Fibroblast of mammary gland (primary cell): ENCODE measurements at regions not wholly inside any gene's neighbourhood (a gene's known extent, or its start where the extent isn't known, plus 50 kb on each side); places are given as distances from the start of the nearest gene placed in this dataset.

Experiments used
- DNase-seq: peaks from one replicate; pipeline ENCODE4 v3.0.0-alpha.2; 2010; ENCODE audit warnings: low read depth
- H3K4me3 ChIP-seq: 2 replicates; pipeline ENCODE4 v1.5.1; 2011; ENCODE audit warnings: low read depth, mild to moderate bottlenecking, low read length, moderate library complexity; ENCODE audit not compliant: control insufficient read depth
- CTCF ChIP-seq: conservative IDR thresholded peaks from 2 replicates; pipeline ENCODE4 v1.5.1; 2011; ENCODE audit warnings: low read depth, low read length, inconsistent platforms; ENCODE audit not compliant: control insufficient read depth, insufficient read depth

- no peak for TF ChIP-seq CTCF
- H3K4me3 ChIP-seq = no peak overlapping the region
- peak; percentile 20 for DNase-seq
These were observed 51.5 kb upstream of the RAP1B start for GRCh38 chr12:68559246-68559645.

- TF ChIP-seq CTCF = no peak
- no peak overlapping the region for H3K4me3 ChIP-seq
- DNase-seq = no peak
These were observed 50.5 kb upstream of the RAP1B start for GRCh38 chr12:68559984-68560850.

GRCh38 chr12:68560851-68561422 lies 49.8 kb upstream of the RAP1B start:
- no peak overlapping the region for H3K4me3 ChIP-seq
- no peak for DNase-seq
- TF ChIP-seq CTCF = no peak
